Fibroblast of the aortic adventitia (primary cell): ENCODE measurements at regions not wholly inside any gene's neighbourhood (a gene's known extent, or its start where the extent isn't known, plus 50 kb on each side); places are given as distances from the start of the nearest gene placed in this dataset.

Source experiments
- DNase-seq: peaks from one replicate; pipeline ENCODE4 v3.0.0-alpha.2; 2010; ENCODE audit warnings: low read depth
- H3K4me3 ChIP-seq: 2 replicates; pipeline ENCODE4 v1.5.1; 2011; ENCODE audit warnings: low read depth, mild to moderate bottlenecking, control low read depth, low read length, moderate library complexity
- CTCF ChIP-seq: IDR thresholded peaks from 2 replicates; pipeline ENCODE4 v1.5.1; 2011; ENCODE audit warnings: mild to moderate bottlenecking, low read length, control low read depth, inconsistent platforms; ENCODE audit not compliant: insufficient read depth

GRCh38 chr10:78199759-78200158, 166.1 kb downstream of the RPS24 start:
- no peak overlapping the region for H3K4me3 ChIP-seq
- TF ChIP-seq CTCF: no peak

GRCh38 chr10:78200686-78201085, 167.0 kb downstream of the RPS24 start:
- no peak for DNase-seq
- TF ChIP-seq CTCF: no peak
- H3K4me3 ChIP-seq: no peak overlapping the region

More at GRCh38 chr10:78199759-78200158, 166.1 kb downstream of the RPS24 start:
- no peak for DNase-seq

GRCh38 chr10:78202386-78202785, 168.7 kb downstream of the RPS24 start:
- TF ChIP-seq CTCF: no peak
- H3K4me3 ChIP-seq: no peak overlapping the region
- DNase-seq: no peak

- no peak for TF ChIP-seq CTCF
- H3K4me3 ChIP-seq: no peak overlapping the region
- peak; percentile 36 for DNase-seq
Observed at GRCh38 chr10:78203915-78204818, 170.5 kb downstream of the RPS24 start.

GRCh38 chr10:78205457-78206016, 171.9 kb downstream of the RPS24 start:
- H3K4me3 ChIP-seq: no peak overlapping the region
- DNase-seq: no peak
- no peak for TF ChIP-seq CTCF

- no peak for TF ChIP-seq CTCF
- H3K4me3 ChIP-seq: no peak overlapping the region
Observed at GRCh38 chr10:78207216-78207615, 173.6 kb downstream of the RPS24 start.

GRCh38 chr10:78207776-78208175, 174.1 kb downstream of the RPS24 start:
- TF ChIP-seq CTCF: no peak
- no peak for DNase-seq
- H3K4me3 ChIP-seq: no peak overlapping the region

More at GRCh38 chr10:78207216-78207615, 173.6 kb downstream of the RPS24 start:
- DNase-seq: no peak
